ENCODE measurements at regions not wholly inside any gene's neighbourhood (a gene's known extent, or its start where the extent isn't known, plus 50 kb on each side); places are given as distances from the start of the nearest gene placed in this dataset.
"Not testable (repeated sequence)": the region's sequence is repeated elsewhere in the genome, so short reads cannot be mapped to it uniquely, and the experiment has no call there.

- Histone ChIP-seq H3K4me3 (ENCODE audit: low read length in 2 of 2) (no peak overlapping the region), H3K4me1 (ENCODE audit: control insufficient read depth in 1 of 2, insufficient read depth in 2 of 2, low read length in 2 of 2) (no peaks in the 10 kb centered on the region), H3K36me3 (ENCODE audit: control insufficient read depth in 1 of 2, insufficient read depth in 2 of 2, low read length in 1 of 2) (no peaks in the 10 kb centered on the region), H3K9me3 (ENCODE audit: control insufficient read depth, low read length) (peaks cover 2% of the 10 kb centered on the region), H3K27ac (ENCODE audit: low read depth in 1 of 2, low read length in 2 of 2) (no peak overlapping the region), H3K27me3 (ENCODE audit: control insufficient read depth in 1 of 2, insufficient read depth in 2 of 2, low read length in 1 of 2) (no peaks in the 10 kb centered on the region)
- ATAC-seq (ENCODE audit: low FRiP score) (no peak), DNase-seq (no peak)
- 62 to 65% methylated on average over 2 of the region's 2 CpGs for WGBS, 2 donors
- intact Hi-C loops (cut with DNase I), result no loop called here
Measured at GRCh38 chr4:170818786-170819185, 729.0 kb upstream of the AADAT start.

- ATAC-seq (ENCODE audit: low FRiP score) (no peak), DNase-seq (peak in 1 of 2 donors; percentile 57)
- intact Hi-C loops (cut with DNase I), result no loop called here
- H3K27me3 ChIP-seq (ENCODE audit: control insufficient read depth in 1 of 2, insufficient read depth in 2 of 2, low read length in 1 of 2), result no peaks in the 10 kb centered on the region
- WGBS, 2 donors, result 81 to 82% methylated on average over 7 of the region's 7 CpGs
- no peak overlapping the region for H3K27ac ChIP-seq (ENCODE audit: low read depth in 1 of 2, low read length in 2 of 2)
- no peaks in the 10 kb centered on the region for H3K4me1 ChIP-seq (ENCODE audit: control insufficient read depth in 1 of 2, insufficient read depth in 2 of 2, low read length in 2 of 2)
- H3K9me3 ChIP-seq (ENCODE audit: control insufficient read depth, low read length), result no peaks in the 10 kb centered on the region
- no peak overlapping the region for H3K4me3 ChIP-seq (ENCODE audit: low read length in 2 of 2)
- H3K36me3 ChIP-seq (ENCODE audit: control insufficient read depth in 1 of 2, insufficient read depth in 2 of 2, low read length in 1 of 2), result no peaks in the 10 kb centered on the region
Measured at GRCh38 chr4:170805352-170805751, 715.6 kb upstream of the AADAT start.

- intact Hi-C loops (cut with DNase I), result no loop called here
- no peak overlapping the region for H3K4me3 ChIP-seq (ENCODE audit: low read length in 2 of 2)
- 96% methylated on average over 11 of the region's 11 CpGs for WGBS, 2 donors
Measured at GRCh38 chr4:170804930-170805329, 715.2 kb upstream of the AADAT start.

GRCh38 chr4:170803492-170803891 is 713.7 kb upstream of the AADAT start:
- intact Hi-C loops (cut with DNase I), result no loop called here

More at GRCh38 chr4:170804930-170805329, 715.2 kb upstream of the AADAT start:
- peak in 1 of 2 donors; percentile 47 for DNase-seq
- H3K36me3 ChIP-seq (ENCODE audit: control insufficient read depth in 1 of 2, insufficient read depth in 2 of 2, low read length in 1 of 2), result no peaks in the 10 kb centered on the region
- no peaks in the 10 kb centered on the region for H3K9me3 ChIP-seq (ENCODE audit: control insufficient read depth, low read length)
- H3K27ac ChIP-seq (ENCODE audit: low read depth in 1 of 2, low read length in 2 of 2), result no peak overlapping the region
- H3K4me1 ChIP-seq (ENCODE audit: control insufficient read depth in 1 of 2, insufficient read depth in 2 of 2, low read length in 2 of 2), result no peaks in the 10 kb centered on the region
- ATAC-seq (ENCODE audit: low FRiP score), result no peak
- H3K27me3 ChIP-seq (ENCODE audit: control insufficient read depth in 1 of 2, insufficient read depth in 2 of 2, low read length in 1 of 2), result no peaks in the 10 kb centered on the region

GRCh38 chr4:170801771-170802170 is 712.0 kb upstream of the AADAT start:
- DNase-seq, result no peak
- 54 to 55% methylated on average over 3 of the region's 3 CpGs for WGBS, 2 donors
- intact Hi-C loops (cut with DNase I), result no loop called here
- Histone ChIP-seq H3K36me3 (ENCODE audit: control insufficient read depth in 1 of 2, insufficient read depth in 2 of 2, low read length in 1 of 2) (no peaks in the 10 kb centered on the region), H3K4me1 (ENCODE audit: control insufficient read depth in 1 of 2, insufficient read depth in 2 of 2, low read length in 2 of 2) (no peaks in the 10 kb centered on the region), H3K9me3 (ENCODE audit: control insufficient read depth, low read length) (no peaks in the 10 kb centered on the region), H3K27ac (ENCODE audit: low read depth in 1 of 2, low read length in 2 of 2) (no peak overlapping the region), H3K27me3 (ENCODE audit: control insufficient read depth in 1 of 2, insufficient read depth in 2 of 2, low read length in 1 of 2) (no peaks in the 10 kb centered on the region), H3K4me3 (ENCODE audit: low read length in 2 of 2) (no peak overlapping the region)
- ATAC-seq (ENCODE audit: low FRiP score), result no peak

More at GRCh38 chr4:170803492-170803891, 713.7 kb upstream of the AADAT start:
- 97 to 98% methylated on average over 1 of the region's 1 CpG for WGBS, 2 donors
- DNase-seq (no peak), ATAC-seq (ENCODE audit: low FRiP score) (no peak)
- no peak overlapping the region for H3K27ac ChIP-seq (ENCODE audit: low read depth in 1 of 2, low read length in 2 of 2)
- no peaks in the 10 kb centered on the region for H3K36me3 ChIP-seq (ENCODE audit: control insufficient read depth in 1 of 2, insufficient read depth in 2 of 2, low read length in 1 of 2)
- H3K9me3 ChIP-seq (ENCODE audit: control insufficient read depth, low read length), result no peaks in the 10 kb centered on the region
- no peaks in the 10 kb centered on the region for H3K27me3 ChIP-seq (ENCODE audit: control insufficient read depth in 1 of 2, insufficient read depth in 2 of 2, low read length in 1 of 2)
- no peaks in the 10 kb centered on the region for H3K4me1 ChIP-seq (ENCODE audit: control insufficient read depth in 1 of 2, insufficient read depth in 2 of 2, low read length in 2 of 2)
- no peak overlapping the region for H3K4me3 ChIP-seq (ENCODE audit: low read length in 2 of 2)

- DNase-seq, result no peak
Measured at GRCh38 chr4:170794525-170794924, 704.8 kb upstream of the AADAT start.

GRCh38 chr4:170788540-170789051 is 698.8 kb upstream of the AADAT start:
- DNase-seq; H3K4me3 ChIP-seq (ENCODE audit: low read length in 2 of 2); intact Hi-C loops (cut with DNase I); H3K9me3 ChIP-seq (ENCODE audit: control insufficient read depth, low read length); H3K27ac ChIP-seq (ENCODE audit: low read depth in 1 of 2, low read length in 2 of 2); H3K4me1 ChIP-seq (ENCODE audit: control insufficient read depth in 1 of 2, insufficient read depth in 2 of 2, low read length in 2 of 2); H3K27me3 ChIP-seq (ENCODE audit: control insufficient read depth in 1 of 2, insufficient read depth in 2 of 2, low read length in 1 of 2); ATAC-seq (ENCODE audit: low FRiP score); H3K36me3 ChIP-seq (ENCODE audit: control insufficient read depth in 1 of 2, insufficient read depth in 2 of 2, low read length in 1 of 2): not testable (repeated sequence)
- WGBS, 2 donors, result 89% methylated on average over 25 to 26 of the region's 28 CpGs

More at GRCh38 chr4:170794525-170794924, 704.8 kb upstream of the AADAT start:
- Histone ChIP-seq H3K27me3 (ENCODE audit: control insufficient read depth in 1 of 2, insufficient read depth in 2 of 2, low read length in 1 of 2) (no peaks in the 10 kb centered on the region), H3K36me3 (ENCODE audit: control insufficient read depth in 1 of 2, insufficient read depth in 2 of 2, low read length in 1 of 2) (no peaks in the 10 kb centered on the region), H3K4me3 (ENCODE audit: low read length in 2 of 2) (no peak overlapping the region), H3K4me1 (ENCODE audit: control insufficient read depth in 1 of 2, insufficient read depth in 2 of 2, low read length in 2 of 2) (no peaks in the 10 kb centered on the region), H3K27ac (ENCODE audit: low read depth in 1 of 2, low read length in 2 of 2) (no peak overlapping the region), H3K9me3 (ENCODE audit: control insufficient read depth, low read length) (no peaks in the 10 kb centered on the region)
- 51 to 66% methylated on average over 3 of the region's 3 CpGs for WGBS, 2 donors
- ATAC-seq (ENCODE audit: low FRiP score), result no peak
- intact Hi-C loops (cut with DNase I), result no loop called here

GRCh38 chr4:170777663-170778062 is 687.9 kb upstream of the AADAT start:
- Histone ChIP-seq H3K36me3 (ENCODE audit: control insufficient read depth in 1 of 2, insufficient read depth in 2 of 2, low read length in 1 of 2) (no peaks in the 10 kb centered on the region), H3K4me3 (ENCODE audit: low read length in 2 of 2) (no peak overlapping the region), H3K9me3 (ENCODE audit: control insufficient read depth, low read length) (no peaks in the 10 kb centered on the region), H3K27ac (ENCODE audit: low read depth in 1 of 2, low read length in 2 of 2) (no peak overlapping the region), H3K27me3 (ENCODE audit: control insufficient read depth in 1 of 2, insufficient read depth in 2 of 2, low read length in 1 of 2) (no peaks in the 10 kb centered on the region), H3K4me1 (ENCODE audit: control insufficient read depth in 1 of 2, insufficient read depth in 2 of 2, low read length in 2 of 2) (no peaks in the 10 kb centered on the region)
- intact Hi-C loops (cut with DNase I), result no loop called here
- WGBS, 2 donors, result 54 to 57% methylated on average over 3 of the region's 3 CpGs
- ATAC-seq (ENCODE audit: low FRiP score), result no peak
- no peak for DNase-seq

- DNase-seq (no peak), ATAC-seq (ENCODE audit: low FRiP score) (peak; percentile 15)
- Histone ChIP-seq H3K36me3 (ENCODE audit: control insufficient read depth in 1 of 2, insufficient read depth in 2 of 2, low read length in 1 of 2) (no peaks in the 10 kb centered on the region), H3K27ac (ENCODE audit: low read depth in 1 of 2, low read length in 2 of 2) (no peak overlapping the region), H3K27me3 (ENCODE audit: control insufficient read depth in 1 of 2, insufficient read depth in 2 of 2, low read length in 1 of 2) (no peaks in the 10 kb centered on the region), H3K9me3 (ENCODE audit: control insufficient read depth, low read length) (no peaks in the 10 kb centered on the region), H3K4me1 (ENCODE audit: control insufficient read depth in 1 of 2, insufficient read depth in 2 of 2, low read length in 2 of 2) (no peaks in the 10 kb centered on the region), H3K4me3 (ENCODE audit: low read length in 2 of 2) (no peak overlapping the region)
- WGBS, 2 donors, result 90 to 91% methylated on average over 6 of the region's 6 CpGs
- intact Hi-C loops (cut with DNase I), result no loop called here
Measured at GRCh38 chr4:170776983-170777382, 687.2 kb upstream of the AADAT start.
